ENCODE measurements at regions not wholly inside any gene's neighbourhood (a gene's known extent, or its start where the extent isn't known, plus 50 kb on each side); places are given as distances from the start of the nearest gene placed in this dataset.

GRCh38 chr6:56798163-56798562, 155.5 kb upstream of the DST start:
- peak; percentile 83 for DNase-seq (ENCODE audit: low read depth)
- TF ChIP-seq, protein P1, sequence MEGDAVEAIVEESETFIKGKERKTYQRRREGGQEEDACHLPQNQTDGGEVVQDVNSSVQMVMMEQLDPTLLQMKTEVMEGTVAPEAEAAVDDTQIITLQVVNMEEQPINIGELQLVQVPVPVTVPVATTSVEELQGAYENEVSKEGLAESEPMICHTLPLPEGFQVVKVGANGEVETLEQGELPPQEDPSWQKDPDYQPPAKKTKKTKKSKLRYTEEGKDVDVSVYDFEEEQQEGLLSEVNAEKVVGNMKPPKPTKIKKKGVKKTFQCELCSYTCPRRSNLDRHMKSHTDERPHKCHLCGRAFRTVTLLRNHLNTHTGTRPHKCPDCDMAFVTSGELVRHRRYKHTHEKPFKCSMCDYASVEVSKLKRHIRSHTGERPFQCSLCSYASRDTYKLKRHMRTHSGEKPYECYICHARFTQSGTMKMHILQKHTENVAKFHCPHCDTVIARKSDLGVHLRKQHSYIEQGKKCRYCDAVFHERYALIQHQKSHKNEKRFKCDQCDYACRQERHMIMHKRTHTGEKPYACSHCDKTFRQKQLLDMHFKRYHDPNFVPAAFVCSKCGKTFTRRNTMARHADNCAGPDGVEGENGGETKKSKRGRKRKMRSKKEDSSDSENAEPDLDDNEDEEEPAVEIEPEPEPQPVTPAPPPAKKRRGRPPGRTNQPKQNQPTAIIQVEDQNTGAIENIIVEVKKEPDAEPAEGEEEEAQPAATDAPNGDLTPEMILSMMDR (conservative IDR thresholded peaks at IDR 0.05; ENCODE audit: low read length): no peak
- H3K4me3 ChIP-seq (ENCODE audit: low read length): no peak overlapping the region

GRCh38 chr6:56796196-56796532, 153.5 kb upstream of the DST start:
- no peak overlapping the region for H3K4me3 ChIP-seq (ENCODE audit: low read length)
- DNase-seq (ENCODE audit: low read depth): peak; percentile 51
- TF ChIP-seq, protein P1 (conservative IDR thresholded peaks at IDR 0.05; ENCODE audit: low read length): no peak

GRCh38 chr6:56795466-56796195, 152.9 kb upstream of the DST start:
- DNase-seq (ENCODE audit: low read depth): no peak
- TF ChIP-seq, protein P1 (conservative IDR thresholded peaks at IDR 0.05; ENCODE audit: low read length): no peak
- no peak overlapping the region for H3K4me3 ChIP-seq (ENCODE audit: low read length)

- no peak overlapping the region for H3K4me3 ChIP-seq (ENCODE audit: low read length)
- DNase-seq (ENCODE audit: low read depth): no peak
- TF ChIP-seq, protein P1 (conservative IDR thresholded peaks at IDR 0.05; ENCODE audit: low read length): no peak
Observed at GRCh38 chr6:56794421-56794820, 151.7 kb upstream of the DST start.

GRCh38 chr6:56793938-56794337, 151.2 kb upstream of the DST start:
- TF ChIP-seq, protein P1 (conservative IDR thresholded peaks at IDR 0.05; ENCODE audit: low read length): no peak
- no peak overlapping the region for H3K4me3 ChIP-seq (ENCODE audit: low read length)
- DNase-seq (ENCODE audit: low read depth): no peak

DNA sequence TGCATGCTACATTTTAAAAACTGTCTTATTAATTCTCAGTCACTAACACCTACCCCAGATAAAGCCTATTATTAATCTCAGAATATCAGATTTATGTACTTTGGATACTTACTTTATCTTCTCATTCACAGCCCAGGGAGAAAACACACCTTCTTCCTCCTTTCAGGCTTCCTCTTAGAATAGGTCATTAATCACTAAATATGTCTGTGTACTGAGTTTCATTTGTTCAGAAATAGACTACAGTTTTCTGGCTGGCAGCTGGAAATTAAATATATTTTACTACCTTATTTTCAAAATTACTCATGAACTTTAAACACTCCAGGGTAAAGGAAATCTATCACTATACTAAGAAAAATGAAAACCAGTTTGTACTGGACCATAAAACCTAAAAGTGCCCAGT, 147.7 kb upstream of the DST start:
- no peak overlapping the region for H3K4me3 ChIP-seq (ENCODE audit: low read length)
- DNase-seq (ENCODE audit: low read depth): no peak
- TF ChIP-seq, protein P1 (conservative IDR thresholded peaks at IDR 0.05; ENCODE audit: low read length): no peak

- H3K4me3 ChIP-seq (ENCODE audit: low read length): no peak overlapping the region
- DNase-seq (ENCODE audit: low read depth): no peak
- TF ChIP-seq, protein P1 (conservative IDR thresholded peaks at IDR 0.05; ENCODE audit: low read length): no peak
Observed at GRCh38 chr6:56789879-56790278, 147.2 kb upstream of the DST start.
